Type B pancreatic cell (in vitro differentiated cells): ENCODE measurements at regions not wholly inside any gene's neighbourhood (a gene's known extent, or its start where the extent isn't known, plus 50 kb on each side); places are given as distances from the start of the nearest gene placed in this dataset.

Experiments
- DNase-seq: peaks from one replicate; pipeline ENCODE4 v3.0.0; 2021; ENCODE audit warnings: mixed read lengths; ENCODE audit not compliant: unreplicated experiment; ENCODE audit errors: extremely low spot score
- H3K27ac Mint-ChIP-seq: 2 replicates; pipeline ENCODE4 v1.8.0; 2021; ENCODE audit warnings: mild to moderate bottlenecking, mixed read lengths
- H3K27me3 Mint-ChIP-seq: 2 replicates; pipeline ENCODE4 v1.8.0; 2021; ENCODE audit warnings: mixed read lengths
- H3K36me3 Mint-ChIP-seq: 2 replicates; pipeline ENCODE4 v1.8.0; 2021; ENCODE audit warnings: mixed read lengths
- H3K4me1 Mint-ChIP-seq: one replicate; pipeline ENCODE4 v1.8.0; 2021; ENCODE audit warnings: mixed read lengths; ENCODE audit not compliant: unreplicated experiment
- H3K4me3 Mint-ChIP-seq: 2 replicates; pipeline ENCODE4 v1.8.0; 2021; ENCODE audit warnings: mild to moderate bottlenecking, mixed read lengths
- H3K9me3 Mint-ChIP-seq: 2 replicates; pipeline ENCODE4 v1.8.0; 2021; ENCODE audit warnings: mixed read lengths
- TF ChIP-seq, protein P1 (sequence below): fragments of 200-600 bp; sonication (generic); conservative IDR thresholded peaks from 2 replicates; pipeline ENCODE4 v1.5.0; 2021; ENCODE audit warnings: antibody characterized with exemption, mild to moderate bottlenecking

DNA sequence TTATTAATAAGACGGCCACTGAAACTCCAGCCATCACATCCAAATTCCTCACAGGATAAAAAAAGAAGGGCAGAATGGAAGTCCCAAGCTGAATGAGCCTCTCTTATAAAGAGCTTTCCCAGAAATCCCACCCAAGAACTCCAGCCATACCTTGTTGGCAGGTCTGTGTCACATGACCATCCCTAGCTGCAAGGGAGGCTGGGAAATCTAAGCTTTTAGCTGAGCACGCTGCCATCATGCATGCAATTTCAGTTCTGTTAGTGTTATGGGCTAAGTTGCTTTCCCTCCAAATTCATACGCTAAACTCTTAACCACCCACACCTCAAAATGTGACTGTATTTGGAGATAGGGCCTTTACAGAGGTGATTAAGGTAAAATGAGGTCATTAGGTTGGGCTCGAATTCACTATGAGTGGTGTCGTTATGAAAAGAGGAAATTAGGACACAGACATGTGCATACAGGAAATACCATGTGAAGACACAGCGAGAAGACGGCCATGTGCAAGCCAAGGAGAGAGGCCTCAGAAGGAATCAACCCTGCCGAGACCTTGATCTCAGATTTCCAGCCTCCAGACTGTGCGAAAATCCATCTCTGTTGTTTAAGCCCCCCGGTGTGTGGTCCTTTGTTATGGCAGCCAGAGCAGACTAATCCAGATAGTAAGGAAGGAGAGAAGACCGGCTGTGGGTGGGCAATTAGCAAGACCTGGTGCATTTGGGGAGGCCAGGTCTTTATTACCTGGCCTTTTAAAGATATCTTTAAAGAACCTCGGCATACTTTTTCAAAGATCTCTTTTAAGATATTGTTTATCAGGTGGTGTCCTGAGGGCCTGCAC lies 317.6 kb downstream of the BCOR start:
- H3K36me3 Mint-ChIP-seq = peaks cover 4% of the 10 kb centered on the region
- H3K9me3 Mint-ChIP-seq = peaks cover 5% of the 10 kb centered on the region
- H3K27ac Mint-ChIP-seq = no peak overlapping the region
- no peaks in the 10 kb centered on the region for H3K27me3 Mint-ChIP-seq
- TF ChIP-seq, protein P1, sequence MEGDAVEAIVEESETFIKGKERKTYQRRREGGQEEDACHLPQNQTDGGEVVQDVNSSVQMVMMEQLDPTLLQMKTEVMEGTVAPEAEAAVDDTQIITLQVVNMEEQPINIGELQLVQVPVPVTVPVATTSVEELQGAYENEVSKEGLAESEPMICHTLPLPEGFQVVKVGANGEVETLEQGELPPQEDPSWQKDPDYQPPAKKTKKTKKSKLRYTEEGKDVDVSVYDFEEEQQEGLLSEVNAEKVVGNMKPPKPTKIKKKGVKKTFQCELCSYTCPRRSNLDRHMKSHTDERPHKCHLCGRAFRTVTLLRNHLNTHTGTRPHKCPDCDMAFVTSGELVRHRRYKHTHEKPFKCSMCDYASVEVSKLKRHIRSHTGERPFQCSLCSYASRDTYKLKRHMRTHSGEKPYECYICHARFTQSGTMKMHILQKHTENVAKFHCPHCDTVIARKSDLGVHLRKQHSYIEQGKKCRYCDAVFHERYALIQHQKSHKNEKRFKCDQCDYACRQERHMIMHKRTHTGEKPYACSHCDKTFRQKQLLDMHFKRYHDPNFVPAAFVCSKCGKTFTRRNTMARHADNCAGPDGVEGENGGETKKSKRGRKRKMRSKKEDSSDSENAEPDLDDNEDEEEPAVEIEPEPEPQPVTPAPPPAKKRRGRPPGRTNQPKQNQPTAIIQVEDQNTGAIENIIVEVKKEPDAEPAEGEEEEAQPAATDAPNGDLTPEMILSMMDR = no peak
- H3K4me3 Mint-ChIP-seq = no peak overlapping the region
- no peak for DNase-seq
- H3K4me1 Mint-ChIP-seq = no peaks in the 10 kb centered on the region

GRCh38 chrX:39782276-39782675 lies 315.5 kb downstream of the BCOR start:
- H3K4me3 Mint-ChIP-seq = no peak overlapping the region
- H3K36me3 Mint-ChIP-seq = peaks cover 4% of the 10 kb centered on the region
- DNase-seq = no peak
- H3K4me1 Mint-ChIP-seq = no peaks in the 10 kb centered on the region
- TF ChIP-seq, protein P1 = no peak
- no peaks in the 10 kb centered on the region for H3K27me3 Mint-ChIP-seq
- H3K27ac Mint-ChIP-seq = no peak overlapping the region
- peaks cover 5% of the 10 kb centered on the region for H3K9me3 Mint-ChIP-seq

DNA sequence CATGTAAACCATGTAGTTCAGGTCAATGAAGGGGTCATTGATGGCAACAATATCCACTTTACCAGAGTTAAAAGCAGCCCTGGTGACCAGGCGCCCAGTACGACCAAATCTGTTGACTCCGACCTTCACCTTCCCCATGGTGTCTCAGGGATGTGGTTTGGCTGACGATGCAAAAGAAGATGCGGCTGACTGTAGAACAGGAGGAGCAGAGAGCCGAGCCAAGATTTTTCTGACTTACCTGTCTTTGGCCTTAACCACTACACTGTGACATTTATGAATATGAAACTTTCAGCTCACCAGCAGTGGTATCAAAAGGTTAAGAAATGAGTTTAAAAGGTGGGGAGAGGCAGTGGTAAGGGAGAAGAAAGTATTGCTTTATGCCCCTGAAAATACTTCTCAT lies 309.8 kb downstream of the BCOR start:
- H3K27ac Mint-ChIP-seq = no peak overlapping the region
- no peak overlapping the region for H3K4me3 Mint-ChIP-seq
- H3K9me3 Mint-ChIP-seq = no peaks in the 10 kb centered on the region
- H3K4me1 Mint-ChIP-seq = no peaks in the 10 kb centered on the region
- no peaks in the 10 kb centered on the region for H3K36me3 Mint-ChIP-seq
- TF ChIP-seq, protein P1 = no peak
- no peak for DNase-seq
- H3K27me3 Mint-ChIP-seq = no peaks in the 10 kb centered on the region

GRCh38 chrX:39788521-39788920 lies 309.2 kb downstream of the BCOR start:
- no peaks in the 10 kb centered on the region for H3K27me3 Mint-ChIP-seq
- TF ChIP-seq, protein P1 = no peak

GRCh38 chrX:39791691-39792090 lies 306.1 kb downstream of the BCOR start:
- TF ChIP-seq, protein P1 = no peak
- no peaks in the 10 kb centered on the region for H3K36me3 Mint-ChIP-seq
- no peaks in the 10 kb centered on the region for H3K27me3 Mint-ChIP-seq
- no peak for DNase-seq
- H3K4me1 Mint-ChIP-seq = no peaks in the 10 kb centered on the region
- H3K4me3 Mint-ChIP-seq = no peak overlapping the region
- no peaks in the 10 kb centered on the region for H3K9me3 Mint-ChIP-seq
- H3K27ac Mint-ChIP-seq = no peak overlapping the region

More at GRCh38 chrX:39788521-39788920, 309.2 kb downstream of the BCOR start:
- Mint-ChIP-seq H3K4me3 (no peak overlapping the region), H3K36me3 (no peaks in the 10 kb centered on the region), H3K4me1 (no peaks in the 10 kb centered on the region), H3K27ac (no peak overlapping the region), H3K9me3 (no peaks in the 10 kb centered on the region)
- DNase-seq = no peak
